Type B pancreatic cell (in vitro differentiated cells): ENCODE measurements at regions not wholly inside any gene's neighbourhood (a gene's known extent, or its start where the extent isn't known, plus 50 kb on each side); places are given as distances from the start of the nearest gene placed in this dataset.

ENCODE experiments used
- DNase-seq: peaks from one replicate; pipeline ENCODE4 v3.0.0; 2021; ENCODE audit warnings: mixed read lengths; ENCODE audit not compliant: unreplicated experiment; ENCODE audit errors: extremely low spot score
- H3K27ac Mint-ChIP-seq: 2 replicates; pipeline ENCODE4 v1.8.0; 2021; ENCODE audit warnings: mild to moderate bottlenecking, mixed read lengths
- H3K27me3 Mint-ChIP-seq: 2 replicates; pipeline ENCODE4 v1.8.0; 2021; ENCODE audit warnings: mixed read lengths
- H3K36me3 Mint-ChIP-seq: 2 replicates; pipeline ENCODE4 v1.8.0; 2021; ENCODE audit warnings: mixed read lengths
- H3K4me1 Mint-ChIP-seq: one replicate; pipeline ENCODE4 v1.8.0; 2021; ENCODE audit warnings: mixed read lengths; ENCODE audit not compliant: unreplicated experiment
- H3K4me3 Mint-ChIP-seq: 2 replicates; pipeline ENCODE4 v1.8.0; 2021; ENCODE audit warnings: mild to moderate bottlenecking, mixed read lengths
- H3K9me3 Mint-ChIP-seq: 2 replicates; pipeline ENCODE4 v1.8.0; 2021; ENCODE audit warnings: mixed read lengths
- TF ChIP-seq, protein P1 (sequence below): fragments of 200-600 bp; sonication (generic); conservative IDR thresholded peaks from 2 replicates; pipeline ENCODE4 v1.5.0; 2021; ENCODE audit warnings: antibody characterized with exemption, mild to moderate bottlenecking

DNA sequence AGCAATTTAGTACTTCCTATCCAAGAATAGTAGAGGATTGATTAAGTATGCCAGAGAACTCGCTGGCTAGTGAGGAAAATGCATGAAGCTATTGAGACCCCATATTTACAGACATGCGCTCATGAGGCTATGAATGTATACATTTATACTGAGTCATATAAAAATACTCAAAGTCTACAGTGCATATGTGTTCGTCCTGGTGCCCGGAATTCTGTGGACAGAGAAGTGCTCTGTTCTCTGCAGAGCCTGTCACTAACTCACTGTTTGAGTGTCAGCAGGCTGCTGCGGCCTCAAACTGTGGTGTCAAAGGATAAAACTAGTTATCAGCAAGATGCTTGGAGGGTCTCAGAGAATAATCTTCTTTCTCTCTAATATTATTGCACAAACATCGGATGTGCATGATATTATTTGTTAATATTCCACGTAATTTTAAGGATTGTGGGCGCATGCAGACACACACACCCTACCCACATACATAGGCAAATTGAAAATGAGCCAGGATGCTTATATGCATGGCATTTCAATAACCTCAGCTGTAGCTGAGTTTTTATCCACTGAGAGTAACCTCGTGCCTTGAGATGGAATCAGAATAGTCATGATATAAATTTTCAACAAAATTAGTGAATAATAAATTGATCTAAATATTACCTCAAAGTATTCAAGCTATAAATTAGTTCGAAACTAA, 50.0 kb upstream of the TSC22D2 start:
- Mint-ChIP-seq H3K27ac (no peak overlapping the region), H3K4me3 (no peak overlapping the region), H3K36me3 (no peaks in the 10 kb centered on the region), H3K9me3 (no peaks in the 10 kb centered on the region), H3K27me3 (no peaks in the 10 kb centered on the region), H3K4me1 (peaks cover 7% of the 10 kb centered on the region)
- DNase-seq = no peak
- TF ChIP-seq, protein P1, sequence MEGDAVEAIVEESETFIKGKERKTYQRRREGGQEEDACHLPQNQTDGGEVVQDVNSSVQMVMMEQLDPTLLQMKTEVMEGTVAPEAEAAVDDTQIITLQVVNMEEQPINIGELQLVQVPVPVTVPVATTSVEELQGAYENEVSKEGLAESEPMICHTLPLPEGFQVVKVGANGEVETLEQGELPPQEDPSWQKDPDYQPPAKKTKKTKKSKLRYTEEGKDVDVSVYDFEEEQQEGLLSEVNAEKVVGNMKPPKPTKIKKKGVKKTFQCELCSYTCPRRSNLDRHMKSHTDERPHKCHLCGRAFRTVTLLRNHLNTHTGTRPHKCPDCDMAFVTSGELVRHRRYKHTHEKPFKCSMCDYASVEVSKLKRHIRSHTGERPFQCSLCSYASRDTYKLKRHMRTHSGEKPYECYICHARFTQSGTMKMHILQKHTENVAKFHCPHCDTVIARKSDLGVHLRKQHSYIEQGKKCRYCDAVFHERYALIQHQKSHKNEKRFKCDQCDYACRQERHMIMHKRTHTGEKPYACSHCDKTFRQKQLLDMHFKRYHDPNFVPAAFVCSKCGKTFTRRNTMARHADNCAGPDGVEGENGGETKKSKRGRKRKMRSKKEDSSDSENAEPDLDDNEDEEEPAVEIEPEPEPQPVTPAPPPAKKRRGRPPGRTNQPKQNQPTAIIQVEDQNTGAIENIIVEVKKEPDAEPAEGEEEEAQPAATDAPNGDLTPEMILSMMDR = no peak

DNA sequence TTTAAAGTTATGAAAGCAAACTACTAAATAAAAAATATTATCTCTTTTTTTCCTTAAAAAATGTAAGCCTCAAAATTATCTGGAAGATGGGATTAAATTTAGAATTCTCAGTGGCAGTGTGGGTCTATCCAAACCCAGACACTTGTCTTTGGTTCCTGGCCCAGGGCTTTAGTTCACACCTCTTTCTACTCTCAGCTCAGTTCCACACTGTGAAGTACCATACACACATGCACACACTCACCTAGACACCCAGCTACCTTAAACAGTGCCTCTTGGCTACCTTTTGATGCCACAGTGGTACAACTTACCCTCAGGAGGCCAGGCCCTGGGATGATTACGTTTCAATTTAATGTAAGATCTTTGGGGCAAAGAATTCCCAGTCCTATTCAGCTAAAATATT, 51.0 kb upstream of the TSC22D2 start:
- no peaks in the 10 kb centered on the region for H3K36me3 Mint-ChIP-seq
- H3K27ac Mint-ChIP-seq = no peak overlapping the region
- H3K9me3 Mint-ChIP-seq = no peaks in the 10 kb centered on the region
- peaks cover 10% of the 10 kb centered on the region for H3K4me1 Mint-ChIP-seq
- no peak for DNase-seq
- no peaks in the 10 kb centered on the region for H3K27me3 Mint-ChIP-seq
- H3K4me3 Mint-ChIP-seq = no peak overlapping the region
- TF ChIP-seq, protein P1 = no peak

DNA sequence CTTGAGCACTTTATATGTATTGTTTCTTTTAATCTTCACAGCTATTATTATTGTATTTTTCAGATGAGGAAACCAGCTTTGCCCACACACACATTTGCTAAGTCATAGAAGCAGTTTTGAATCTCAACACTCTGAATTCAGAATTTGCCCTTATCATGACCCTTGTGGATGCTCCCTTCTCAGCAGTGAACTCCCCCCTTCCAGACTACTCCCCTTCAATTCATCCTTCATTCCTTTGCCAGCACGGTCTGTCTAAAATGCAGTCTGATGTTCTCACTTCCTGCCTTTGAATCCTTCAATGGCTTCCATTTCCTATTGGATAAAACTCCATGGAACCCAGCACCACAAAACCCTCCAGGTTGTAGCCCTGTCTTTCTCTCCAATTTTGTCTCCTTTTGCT, 52.5 kb upstream of the TSC22D2 start:
- no peaks in the 10 kb centered on the region for H3K36me3 Mint-ChIP-seq
- H3K27ac Mint-ChIP-seq = no peak overlapping the region
- TF ChIP-seq, protein P1 = no peak
- H3K4me1 Mint-ChIP-seq = peaks cover 14% of the 10 kb centered on the region
- no peak for DNase-seq
- H3K4me3 Mint-ChIP-seq = no peak overlapping the region
- no peaks in the 10 kb centered on the region for H3K27me3 Mint-ChIP-seq
- H3K9me3 Mint-ChIP-seq = no peaks in the 10 kb centered on the region

DNA sequence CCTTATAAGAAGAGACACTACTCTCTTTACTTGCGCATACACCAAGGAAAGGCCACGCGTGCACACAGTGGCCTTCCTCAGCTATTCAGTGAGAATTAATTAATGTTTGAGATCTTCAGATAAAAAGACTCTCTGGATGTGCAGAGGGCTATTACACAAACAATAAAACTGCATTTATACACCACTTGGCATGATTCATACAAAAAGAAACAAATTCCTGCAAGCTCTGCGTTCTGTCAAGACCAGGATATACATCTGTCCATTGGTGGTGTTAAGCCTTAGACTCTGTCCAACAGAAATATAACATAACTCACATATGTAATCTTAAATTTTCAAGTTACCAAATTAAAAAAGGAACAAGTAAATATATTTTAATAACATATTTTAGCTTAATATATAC, 55.2 kb upstream of the TSC22D2 start:
- Mint-ChIP-seq H3K27ac (no peak overlapping the region), H3K27me3 (no peaks in the 10 kb centered on the region), H3K9me3 (no peaks in the 10 kb centered on the region), H3K4me3 (no peak overlapping the region), H3K4me1 (peaks cover 31% of the 10 kb centered on the region), H3K36me3 (no peaks in the 10 kb centered on the region)
- no peak for DNase-seq
- TF ChIP-seq, protein P1 = no peak

DNA sequence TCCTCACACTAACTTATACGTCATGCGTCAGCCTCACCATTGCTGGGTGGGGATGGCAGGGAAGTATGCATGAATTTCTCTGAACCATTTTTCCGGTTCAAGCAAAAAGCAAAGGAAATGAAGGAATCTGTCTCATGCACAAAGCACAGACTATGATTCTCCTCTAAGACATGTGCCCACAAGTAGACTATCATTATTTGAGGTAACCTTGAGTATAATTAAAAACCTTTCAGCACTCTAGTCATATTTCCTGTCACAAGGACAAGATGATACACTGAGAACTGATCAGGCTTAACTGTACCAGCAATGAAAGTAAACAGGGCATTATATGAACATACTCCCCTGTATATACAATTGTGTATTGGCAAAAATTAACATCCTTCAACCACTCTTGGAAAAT, 56.7 kb upstream of the TSC22D2 start:
- TF ChIP-seq, protein P1 = no peak
- no peaks in the 10 kb centered on the region for H3K27me3 Mint-ChIP-seq
- H3K36me3 Mint-ChIP-seq = no peaks in the 10 kb centered on the region
- no peaks in the 10 kb centered on the region for H3K9me3 Mint-ChIP-seq
- no peak overlapping the region for H3K27ac Mint-ChIP-seq
- peaks cover 42% of the 10 kb centered on the region for H3K4me1 Mint-ChIP-seq
- no peak overlapping the region for H3K4me3 Mint-ChIP-seq
- no peak for DNase-seq
